PC-3 (cell line): ENCODE measurements at regions not wholly inside any gene's neighbourhood (a gene's known extent, or its start where the extent isn't known, plus 50 kb on each side); places are given as distances from the start of the nearest gene placed in this dataset.

Source experiments
- ATAC-seq: fragments of 200-7000 bp; cut with Tn5 transposase; 2 replicates; pipeline ENCODE4 v1.9.1; 2020; ENCODE audit warnings: mild to moderate bottlenecking, moderate library complexity
- BruUV-seq: library from RNA; stranded (reverse); fragments of 400-500 nt; replicated peaks from 2 replicates; lab custom pipeline; 2021; lab: Mats Ljungman, UMichigan
- CTCF ChIA-PET: fragments of 300-600 bp; sonication (Branson Sonifier 250); formaldehyde crosslinking; loops from one replicate; lab custom pipeline; 2022; ENCODE audit warnings: antibody characterized with exemption; lab: Charles Lee
- POLR2A ChIA-PET: fragments of 300-600 bp; sonication (Branson Sonifier 250); formaldehyde crosslinking; loops from one replicate; lab custom pipeline; 2022; ENCODE audit warnings: antibody characterized with exemption; ENCODE audit not compliant: unreplicated experiment; lab: Charles Lee
- DNase-seq: peaks from one replicate; pipeline ENCODE4 v3.0.0-alpha.2; 2015
- H2AFZ ChIP-seq: fragments of 300-600 bp; sonication (generic); 2 replicates; pipeline ENCODE4 v1.6.0; 2016; ENCODE audit warnings: antibody characterized with exemption, low read length
- H3F3A ChIP-seq: fragments of 300-600 bp; sonication (generic); one replicate; pipeline ENCODE4 v1.6.0; 2017; ENCODE audit warnings: antibody characterized with exemption, low read length, control low read depth, mild to moderate bottlenecking; ENCODE audit not compliant: unreplicated experiment
- H3K27ac ChIP-seq: fragments of 300-600 bp; sonication (generic); 2 replicates; pipeline ENCODE4 v1.5.1; 2016; ENCODE audit warnings: mild to moderate bottlenecking, low read length
- H3K27me3 ChIP-seq: fragments of 300-600 bp; sonication (generic); 2 replicates; pipeline ENCODE4 v1.6.1; 2016; ENCODE audit warnings: low read length, mixed read lengths
- H3K36me3 ChIP-seq: fragments of 300-600 bp; sonication (generic); 2 replicates; pipeline ENCODE4 v1.6.1; 2016; ENCODE audit warnings: low read depth, mixed run types, low read length, mixed read lengths
- H3K4me1 ChIP-seq: fragments of 300-600 bp; sonication (generic); 2 replicates; pipeline ENCODE4 v1.5.1; 2016; ENCODE audit warnings: low read length; ENCODE audit not compliant: insufficient read depth
- H3K4me2 ChIP-seq: fragments of 300-600 bp; sonication (generic); 2 replicates; pipeline ENCODE4 v1.6.0; 2016; ENCODE audit warnings: low read length
- H3K4me3 ChIP-seq: fragments of 300-600 bp; sonication (generic); 2 replicates; pipeline ENCODE4 v1.5.1; 2016; ENCODE audit warnings: mild to moderate bottlenecking, low read length, mixed read lengths
- H3K79me2 ChIP-seq: fragments of 300-600 bp; sonication (generic); 2 replicates; pipeline ENCODE4 v1.6.1; 2017; ENCODE audit warnings: low read length, mixed read lengths
- H3K9ac ChIP-seq: fragments of 300-600 bp; sonication (generic); 2 replicates; pipeline ENCODE4 v1.6.0; 2016; ENCODE audit warnings: mild to moderate bottlenecking, low read length
- H3K9me2 ChIP-seq: fragments of 300-600 bp; sonication (generic); replicated peaks from 2 replicates; pipeline ENCODE4 v1.6.1; 2016; ENCODE audit warnings: mixed run types, low read length, mixed read lengths
- H3K9me3 ChIP-seq: fragments of 300-600 bp; sonication (generic); 2 replicates; pipeline ENCODE4 v1.6.1; 2016; ENCODE audit warnings: low read length, mixed read lengths
- H4K20me1 ChIP-seq: fragments of 300-600 bp; sonication (generic); 2 replicates; pipeline ENCODE4 v1.6.1; 2016; ENCODE audit warnings: low read length, mixed read lengths
- CTCF ChIP-seq: fragments of 300-600 bp; sonication (generic); conservative IDR thresholded peaks from 2 replicates; pipeline ENCODE4 v1.5.1; 2017; ENCODE audit warnings: antibody characterized with exemption, low read depth, mild to moderate bottlenecking, low read length
- EZH2 ChIP-seq: fragments of 300-600 bp; sonication (generic); IDR thresholded peaks from one replicate; pipeline ENCODE4 v1.6.1; 2017; ENCODE audit warnings: antibody characterized with exemption, mild to moderate bottlenecking, low read length; ENCODE audit not compliant: unreplicated experiment
- EZH2phosphoT487 ChIP-seq: fragments of 300-600 bp; sonication (generic); IDR thresholded peaks from 2 replicates; pipeline ENCODE4 v1.6.1; 2018; ENCODE audit warnings: mild to moderate bottlenecking, antibody characterized with exemption, low read length, borderline replicate concordance
- intact Hi-C: fragments of 100-400 bp; cut with micrococcal nuclease; formaldehyde crosslinking; loops from 2 replicates; pipeline ENCODE4 v1.9.0; 2023

GRCh38 chr2:7242189-7242867 is 325.1 kb downstream of the RNF144A start:
- H3K4me3 ChIP-seq = no peak overlapping the region
- no peak overlapping the region for H3K4me2 ChIP-seq
- H3K36me3 ChIP-seq = no peaks in the 10 kb centered on the region
- no peaks in the 10 kb centered on the region for H3K4me1 ChIP-seq
- no peaks in the 10 kb centered on the region for H3K79me2 ChIP-seq
- DNase-seq = no peak
- no peaks in the 10 kb centered on the region for H4K20me1 ChIP-seq
- H3K27ac ChIP-seq = no peak overlapping the region
- ATAC-seq = no peak
- no peak overlapping the region for H3K9ac ChIP-seq
- TF ChIP-seq EZH2 = no peak
- TF ChIP-seq CTCF = no peak
- TF ChIP-seq EZH2phosphoT487 = no peak
- no peak overlapping the region for H2AFZ ChIP-seq
- CTCF ChIA-PET = no interaction called here
- no peaks in the 10 kb centered on the region for H3K9me2 ChIP-seq
- H3K27me3 ChIP-seq = peaks cover 7% of the 10 kb centered on the region; the same call in 1 of the 2 replicates
- intact Hi-C loops = no loop called here
- POLR2A ChIA-PET = interaction anchor here (0.6 kb wide), 1 partner anchor 581 kb away, joined by 5 read pairs; no protein-coding TSS in a partner anchor
- H3K9me3 ChIP-seq = no peaks in the 10 kb centered on the region
- no TSS peak for BruUV-seq
- H3F3A ChIP-seq = no peaks in the 10 kb centered on the region

GRCh38 chr2:7243276-7243675 is 326.1 kb downstream of the RNF144A start:
- BruUV-seq = no TSS peak
- Histone ChIP-seq H2AFZ (no peak overlapping the region), H3K36me3 (no peaks in the 10 kb centered on the region), H3K27me3 (peaks cover 7% of the 10 kb centered on the region; the same call in 1 of the 2 replicates), H3K9ac (no peak overlapping the region), H3K79me2 (no peaks in the 10 kb centered on the region), H3K4me3 (no peak overlapping the region), H3K9me2 (no peaks in the 10 kb centered on the region), H3K4me1 (no peaks in the 10 kb centered on the region), H3K27ac (no peak overlapping the region), H3K4me2 (no peak overlapping the region), H3K9me3 (no peaks in the 10 kb centered on the region), H3F3A (no peaks in the 10 kb centered on the region), H4K20me1 (no peaks in the 10 kb centered on the region)
- intact Hi-C loops = no loop called here
- POLR2A ChIA-PET = no interaction called here
- CTCF ChIA-PET = no interaction called here
- ATAC-seq = no peak
- no peak for DNase-seq
- TF ChIP-seq EZH2 (no peak), EZH2phosphoT487 (no peak), CTCF (no peak)

- Histone ChIP-seq H3K9me3 (no peaks in the 10 kb centered on the region), H3K9ac (no peak overlapping the region), H3K4me1 (no peaks in the 10 kb centered on the region; the same call in 1 of the 2 replicates), H3K9me2 (no peaks in the 10 kb centered on the region), H3K27me3 (no peaks in the 10 kb centered on the region), H3K36me3 (no peaks in the 10 kb centered on the region), H3F3A (no peaks in the 10 kb centered on the region), H3K27ac (no peak overlapping the region), H2AFZ (no peak overlapping the region), H3K4me3 (no peak overlapping the region), H3K4me2 (no peak overlapping the region), H4K20me1 (no peaks in the 10 kb centered on the region), H3K79me2 (no peaks in the 10 kb centered on the region)
- ChIA-PET CTCF (interaction anchor here (0.6 kb wide), 1 partner anchor 23 kb away, joined by 3 read pairs; no protein-coding TSS in a partner anchor), POLR2A (no interaction called here)
- DNase-seq (peak; percentile 11), ATAC-seq (peak; percentile 50)
- intact Hi-C loops = no loop called here
- TF ChIP-seq EZH2 = no peak
- TF ChIP-seq EZH2phosphoT487 = no peak
- TF ChIP-seq CTCF = no peak
- no TSS peak for BruUV-seq
Measured at GRCh38 chr2:7256377-7256776, 339.2 kb downstream of the RNF144A start.
